ENCODE measurements at regions not wholly inside any gene's neighbourhood (a gene's known extent, or its start where the extent isn't known, plus 50 kb on each side); places are given as distances from the start of the nearest gene placed in this dataset.

DNA sequence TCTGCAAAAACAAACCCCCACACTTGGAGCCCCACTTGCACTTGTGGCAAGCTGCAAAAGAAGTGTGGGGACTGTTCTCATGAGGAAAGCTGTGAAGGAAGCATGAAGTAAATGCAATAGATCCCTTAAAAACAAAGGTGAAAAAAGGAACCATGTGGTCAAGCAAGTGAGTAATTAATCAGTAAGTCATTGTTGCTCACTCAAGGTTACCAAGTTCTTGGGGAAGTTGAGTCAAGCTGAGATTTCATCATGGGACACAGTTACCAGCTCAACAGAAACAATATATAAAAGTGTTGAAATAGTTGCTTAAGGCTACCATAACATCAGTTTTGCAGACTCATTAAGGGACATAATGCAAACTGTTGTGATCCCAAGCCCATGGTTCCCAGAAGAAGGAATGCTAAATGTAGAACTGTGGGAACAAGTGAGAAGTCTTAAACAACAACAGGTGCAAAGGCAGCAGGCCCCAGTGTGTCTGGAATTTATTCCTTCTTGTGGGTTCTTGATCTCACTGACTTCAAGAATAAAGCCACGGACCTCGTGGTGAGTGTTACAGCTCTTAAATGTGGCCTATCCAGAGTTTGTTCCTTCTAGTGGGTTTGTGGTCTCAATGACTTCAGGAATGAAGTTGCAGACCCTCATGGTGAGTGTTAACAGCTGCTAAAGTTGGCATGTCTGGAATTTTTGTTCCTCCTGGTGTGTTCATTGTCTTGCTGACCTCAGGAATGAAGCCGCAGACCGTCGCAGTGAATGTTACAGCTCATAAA is 336.3 kb upstream of the RBMY1B start:
- no peak for TF ChIP-seq POLR2A (IDR thresholded peaks at IDR 0.05; ENCODE audit: low read depth, low read length)
- TF ChIP-seq POLR2AphosphoS5 (IDR thresholded peaks at IDR 0.05; ENCODE audit: low read depth, low read length) = no peak
- TF ChIP-seq TAF1 (IDR thresholded peaks at IDR 0.05; ENCODE audit: low read depth, low read length) = no peak
- TF ChIP-seq POU2F2 (IDR thresholded peaks at IDR 0.05; ENCODE audit: low read depth, low read length) = no peak
- no peak for TF ChIP-seq SPI1 (IDR thresholded peaks at IDR 0.05; ENCODE audit: low read depth, low read length)
- no peak for TF ChIP-seq PAX5 (IDR thresholded peaks at IDR 0.05; ENCODE audit: insufficient read depth, low read length, severe bottlenecking)
